ENCODE measurements at regions not wholly inside any gene's neighbourhood (a gene's known extent, or its start where the extent isn't known, plus 50 kb on each side); places are given as distances from the start of the nearest gene placed in this dataset.

GRCh38 chr5:120917214-120917758 is 453.2 kb downstream of the PRR16 start:
- no peak for TF ChIP-seq POLR2A (IDR thresholded peaks at IDR 0.05)
- TF ChIP-seq CTCF (IDR thresholded peaks at IDR 0.05): no peak
- TF ChIP-seq POLR2AphosphoS5 (IDR thresholded peaks at IDR 0.05): no peak
- TF ChIP-seq EP300 (IDR thresholded peaks at IDR 0.05): no peak
